H1 (cell line): ENCODE measurements at regions not wholly inside any gene's neighbourhood (a gene's known extent, or its start where the extent isn't known, plus 50 kb on each side); places are given as distances from the start of the nearest gene placed in this dataset.

Source experiments
- CTCF ChIA-PET: fragments of 300-600 bp; sonication (Branson Sonifier 250); formaldehyde crosslinking; loops from one replicate; lab custom pipeline; 2021; ENCODE audit not compliant: partially characterized antibody; lab: Charles Lee
- POLR2A ChIA-PET: fragments of 300-600 bp; sonication (Branson Sonifier 250); formaldehyde crosslinking; loops from one replicate; lab custom pipeline; 2021; ENCODE audit warnings: inconsistent platforms; ENCODE audit not compliant: partially characterized antibody; lab: Charles Lee
- DNase-seq, 2 experiments: peaks; one replicate each; pipeline versions ENCODE4 v3.0.0 to v3.0.0-alpha.2; 2010 to 2022; ENCODE audit warnings: low spot score in 2 of 2, low read depth in 1 of 2, mixed read lengths in 1 of 2
- FAIRE-seq: peaks from 2 replicates; lab custom pipeline; 2011; peaks lifted over from hg19 to GRCh38; lab: Jason Lieb, UNC
- H2AFZ ChIP-seq: 2 replicates; pipeline ENCODE4 v1.8.1; 2012; ENCODE audit warnings: low read length, inconsistent platforms
- H2AK5ac ChIP-seq: 2 replicates; pipeline ENCODE4 v1.6.1; 2013; ENCODE audit warnings: low read depth, low read length
- H2BK120ac ChIP-seq: replicated peaks from 2 replicates; pipeline ENCODE3; 2013; ENCODE audit warnings: low read depth, low read length, inconsistent platforms
- H2BK12ac ChIP-seq: 2 replicates; pipeline ENCODE4 v1.6.1; 2013; ENCODE audit warnings: low read depth, low read length
- H2BK15ac ChIP-seq: 2 replicates; pipeline ENCODE4 v1.6.1; 2013; ENCODE audit warnings: low read length
- H2BK20ac ChIP-seq: 2 replicates; pipeline ENCODE4 v1.6.1; 2013; ENCODE audit warnings: low read length
- H2BK5ac ChIP-seq: 2 replicates; pipeline ENCODE4 v1.6.1; 2013; ENCODE audit warnings: low read depth, low read length
- H3K14ac ChIP-seq: 2 replicates; pipeline ENCODE4 v1.6.1; 2013; ENCODE audit warnings: inconsistent platforms; ENCODE audit not compliant: insufficient read length
- H3K18ac ChIP-seq: 2 replicates; pipeline ENCODE4 v1.6.1; 2013; ENCODE audit warnings: low read length; ENCODE audit errors: extremely low read depth
- H3K23ac ChIP-seq: 2 replicates; pipeline ENCODE4 v1.6.1; 2013; ENCODE audit warnings: inconsistent platforms; ENCODE audit not compliant: insufficient read length
- H3K23me2 ChIP-seq: 2 replicates; pipeline ENCODE4 v1.6.1; 2013; ENCODE audit warnings: low read depth, low read length
- H3K27ac ChIP-seq: 2 replicates; pipeline ENCODE4 v1.6.1; 2011; ENCODE audit warnings: low read depth, low read length, inconsistent platforms
- H3K27me3 ChIP-seq, 4 experiments: replicated peaks in 1 of 4; 1 replicate in 1 of 4; 2 replicates in 3 of 4; pipeline versions ENCODE4 v1.6.1 to v1.8.1; 2011 to 2013; ENCODE audit warnings: low read length in 3 of 4, mild to moderate bottlenecking in 3 of 4, inconsistent platforms in 2 of 4, mixed read lengths in 2 of 4, moderate library complexity in 1 of 4; ENCODE audit not compliant: control insufficient read depth in 3 of 4, insufficient read depth in 3 of 4; ENCODE audit errors: extremely low read depth in 1 of 4
- H3K36me3 ChIP-seq, 4 experiments: 2 replicates each; pipeline versions ENCODE4 v1.6.1 to v1.8.1; 2011 to 2013; ENCODE audit warnings: mild to moderate bottlenecking in 4 of 4, low read length in 3 of 4, moderate library complexity in 2 of 4, control low read depth in 1 of 4, inconsistent platforms in 1 of 4; ENCODE audit not compliant: insufficient read depth in 4 of 4, control insufficient read depth in 2 of 4
- H3K4ac ChIP-seq: replicated peaks from 2 replicates; pipeline ENCODE3; 2013; ENCODE audit warnings: low read length, low read depth, mixed read lengths, inconsistent platforms; ENCODE audit not compliant: insufficient read length
- H3K4me1 ChIP-seq, 4 experiments: replicated peaks in 1 of 4; 1 replicate in 1 of 4; 2 replicates in 3 of 4; pipeline versions ENCODE4 v1.6.1 to v1.8.1; 2011 to 2013; ENCODE audit warnings: low read length in 3 of 4, inconsistent platforms in 2 of 4, mixed read lengths in 1 of 4; ENCODE audit not compliant: insufficient read depth in 4 of 4, control insufficient read depth in 3 of 4
- H3K4me2 ChIP-seq, 2 experiments: 2 replicates each; pipeline versions ENCODE4 v1.6.1 to v1.8.1; 2011 to 2013; ENCODE audit warnings: low read depth in 2 of 2, low read length in 2 of 2, control low read depth in 1 of 2, inconsistent platforms in 1 of 2, mild to moderate bottlenecking in 1 of 2; ENCODE audit not compliant: insufficient read depth in 1 of 2
- H3K4me3 ChIP-seq, 4 experiments: fragments of 200-600, 300-600 bp in 1 of 4; sonication (generic), shearing (Covaris generic), sonication (Bioruptor Twin) in 1 of 4; 2 replicates each; pipeline versions ENCODE4 v1.5.1 to v1.8.1; 2011 to 2016; ENCODE audit warnings: low read length in 4 of 4, low read depth in 3 of 4, control low read depth in 2 of 4, inconsistent platforms in 2 of 4, mild to moderate bottlenecking in 2 of 4, mixed read lengths in 1 of 4, moderate library complexity in 1 of 4; ENCODE audit not compliant: insufficient read depth in 2 of 4; ENCODE audit errors: extremely low read depth in 1 of 4
- H3K56ac ChIP-seq: replicated peaks from 2 replicates; pipeline ENCODE3; 2013; ENCODE audit warnings: low read depth, mild to moderate bottlenecking, mixed read lengths, low read length, inconsistent platforms; ENCODE audit not compliant: insufficient read length
- H3K79me1 ChIP-seq: 2 replicates; pipeline ENCODE4 v1.6.1; 2013; ENCODE audit warnings: low read depth, low read length, control low read depth
- H3K79me2 ChIP-seq, 2 experiments: 2 replicates each; pipeline versions ENCODE4 v1.6.1 to v1.8.1; 2012 to 2013; ENCODE audit warnings: low read length in 2 of 2, mild to moderate bottlenecking in 2 of 2, inconsistent platforms in 1 of 2; ENCODE audit not compliant: insufficient read depth in 2 of 2, control insufficient read depth in 1 of 2
- H3K9ac ChIP-seq, 4 experiments: replicated peaks in 1 of 4; 1 replicate in 1 of 4; 2 replicates in 3 of 4; pipeline versions ENCODE4 v1.6.1 to v1.8.1; 2011 to 2013; ENCODE audit warnings: low read depth in 3 of 4, low read length in 3 of 4, control low read depth in 2 of 4, mild to moderate bottlenecking in 2 of 4, moderate library complexity in 2 of 4, inconsistent platforms in 1 of 4; ENCODE audit errors: extremely low read depth in 1 of 4
- H3K9me3 ChIP-seq, 2 experiments: 2 replicates each; pipeline versions ENCODE4 v1.6.1 to v1.8.1; 2012 to 2013; ENCODE audit warnings: mild to moderate bottlenecking in 2 of 2, moderate library complexity in 2 of 2, control low read depth in 1 of 2, inconsistent platforms in 1 of 2, low read depth in 1 of 2, low read length in 1 of 2, mixed read lengths in 1 of 2; ENCODE audit not compliant: insufficient read depth in 2 of 2
- H4K20me1 ChIP-seq, 2 experiments: replicated peaks in 1 of 2; 2 replicates each; pipeline versions ENCODE3 to v1.8.1; 2011 to 2013; ENCODE audit warnings: inconsistent platforms in 2 of 2, low read length in 2 of 2, mild to moderate bottlenecking in 1 of 2; ENCODE audit not compliant: insufficient read depth in 2 of 2, control insufficient read depth in 1 of 2
- H4K5ac ChIP-seq: 2 replicates; pipeline ENCODE4 v1.6.1; 2013; ENCODE audit warnings: low read length, low read depth, mixed read lengths, inconsistent platforms; ENCODE audit not compliant: insufficient read length
- H4K8ac ChIP-seq: 2 replicates; pipeline ENCODE4 v1.8.0; 2013; ENCODE audit warnings: mild to moderate bottlenecking, moderate library complexity, low read length, inconsistent platforms; ENCODE audit not compliant: insufficient read depth; ENCODE audit errors: extremely low read depth
- H4K91ac ChIP-seq: replicated peaks from 2 replicates; pipeline ENCODE3; 2013; ENCODE audit warnings: low read length, mixed read lengths, inconsistent platforms; ENCODE audit not compliant: insufficient read length
- ASH2L ChIP-seq: fragments of 200-600, 300-600 bp; sonication (generic); IDR thresholded peaks from one replicate; pipeline ENCODE4 v1.7.1; 2017; ENCODE audit warnings: low read length
- KDM4A ChIP-seq: IDR thresholded peaks from one replicate; pipeline ENCODE4 v1.7.1; 2012; ENCODE audit warnings: low read depth, mild to moderate bottlenecking, moderate library complexity, low read length, inconsistent platforms; ENCODE audit not compliant: severe bottlenecking
- RXRA ChIP-seq: IDR thresholded peaks from 2 replicates; pipeline ENCODE4 v1.6.1; 2011; ENCODE audit warnings: low read depth, mild to moderate bottlenecking, low read length, moderate library complexity; ENCODE audit not compliant: insufficient read depth
- SIN3A ChIP-seq, 2 experiments: IDR thresholded peaks in 1 of 2; conservative IDR thresholded peaks in 1 of 2; 2 replicates each; pipeline ENCODE4 v1.6.1; 2011 to 2012; ENCODE audit warnings: low read length in 2 of 2, improper control_type of control experiment in 1 of 2, low read depth in 1 of 2, mild to moderate bottlenecking in 1 of 2
- SP1 ChIP-seq: IDR thresholded peaks from 2 replicates; pipeline ENCODE4 v1.6.1; 2011; ENCODE audit warnings: low read depth, low read length
- WGBS, 2 experiments: shearing (Covaris generic) in 1 of 2; methylation state at CpG; one replicate each; pipeline versions ENCODE4 v1.1.6 to v1.1.7; 2013 to 2015; ENCODE audit warnings: low lambda C conversion rate in 2 of 2, mixed read lengths in 2 of 2, inconsistent platforms in 1 of 2, low coverage in 1 of 2, missing lambda C conversion rate in 1 of 2; ENCODE audit not compliant: insufficient replicate concordance in 2 of 2, insufficient coverage in 1 of 2, insufficient read length in 1 of 2; ENCODE audit errors: extremely low coverage in 1 of 2, missing lambda C conversion rate in 1 of 2; 5-methylcytosine and 5-hydroxymethylcytosine counted together

DNA sequence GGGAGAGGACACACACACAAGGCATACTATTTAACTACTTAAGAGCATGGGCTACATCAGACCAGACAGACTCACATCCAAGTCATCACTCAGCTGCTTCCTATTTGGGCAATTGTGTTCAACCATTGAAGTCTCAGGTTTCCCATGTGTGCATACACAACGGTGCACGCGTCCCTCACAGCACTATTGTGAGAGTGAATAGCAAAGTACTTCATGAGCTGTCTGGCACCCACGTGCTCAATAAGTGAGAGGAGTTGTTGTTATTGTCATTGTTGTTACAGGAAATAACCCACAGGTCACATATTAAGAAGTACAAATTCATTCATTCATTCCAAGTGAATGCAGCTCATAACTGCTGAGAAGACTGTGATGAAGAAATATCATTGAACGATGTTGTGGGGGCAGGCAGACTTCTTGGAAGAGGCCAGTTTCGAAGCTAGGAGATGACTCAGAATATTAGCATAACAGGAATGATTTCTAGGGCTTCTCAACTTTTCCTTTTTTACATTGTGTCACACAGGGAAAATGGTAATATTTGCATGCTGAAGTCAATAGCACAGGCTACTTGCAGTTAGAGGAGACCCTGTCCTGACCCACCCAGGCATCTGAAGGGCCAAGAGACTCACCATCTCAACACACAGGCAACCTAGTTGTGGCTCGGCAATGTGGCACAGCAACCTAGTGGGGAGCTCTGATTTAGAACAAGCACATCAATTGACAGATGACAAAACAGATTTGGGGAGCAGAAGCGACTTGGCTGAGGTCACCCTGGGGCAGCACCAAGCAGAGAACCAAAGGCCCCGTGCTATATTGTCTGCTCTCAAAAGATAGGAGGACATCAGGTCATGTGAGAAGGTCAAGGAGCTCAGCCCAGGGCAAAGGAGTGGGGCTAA lies 606.0 kb downstream of the BUD13 start:
- no peak overlapping the region for H2BK120ac ChIP-seq
- H3K56ac ChIP-seq, result no peak overlapping the region
- no peaks in the 10 kb centered on the region for H3K36me3 ChIP-seq
- H3K23me2 ChIP-seq, result no peaks in the 10 kb centered on the region
- ChIA-PET POLR2A (no interaction called here), CTCF (interaction anchor here (0.6 to 2.6 kb wide), 10 partner anchors 10 to 179 kb away, joined by 3 to 15 read pairs (median 4); no protein-coding TSS in a partner anchor)
- H4K20me1 ChIP-seq, result peaks cover 0 to 4% of the 10 kb centered on the region in 2 experiments
- no peaks in the 10 kb centered on the region for H3K9me3 ChIP-seq
- no peak for FAIRE-seq
- H3K4ac ChIP-seq, result no peak overlapping the region
- no peak overlapping the region for H4K5ac ChIP-seq
- no peak overlapping the region for H2BK20ac ChIP-seq
- H4K8ac ChIP-seq, result no peak overlapping the region
- no peak overlapping the region for H2BK12ac ChIP-seq
- peak in 1 of 2 experiments; percentile 23 for DNase-seq
- H2BK15ac ChIP-seq, result no peak overlapping the region
- H3K18ac ChIP-seq, result no peak overlapping the region
- H3K4me2 ChIP-seq, result no peak overlapping the region
- peaks cover 0 to 7% (median under 1%) of the 10 kb centered on the region in 4 experiments; a peak in 2 of 7 replicates for H3K4me1 ChIP-seq
- no peaks in the 10 kb centered on the region for H3K79me1 ChIP-seq
- no peak for TF ChIP-seq SIN3A (conservative IDR thresholded peaks at IDR 0.05 in 1 of 2, IDR thresholded peaks at IDR 0.05 in 1 of 2; ENCODE audit: low read depth in 1 of 2, low read length in 2 of 2)
- TF ChIP-seq RXRA, result no peak
- no peak for TF ChIP-seq SP1
- TF ChIP-seq KDM4A, result no peak
- TF ChIP-seq ASH2L, result no peak
- no peak overlapping the region for H4K91ac ChIP-seq
- H3K79me2 ChIP-seq, result no peaks in the 10 kb centered on the region
- no peak overlapping the region for H3K27ac ChIP-seq
- no peaks in the 10 kb centered on the region for H3K27me3 ChIP-seq
- H3K14ac ChIP-seq, result no peak overlapping the region
- no peak overlapping the region for H3K9ac ChIP-seq
- no peak overlapping the region for H3K23ac ChIP-seq
- no peak overlapping the region for H3K4me3 ChIP-seq
- 78% methylated on average over 9 of the region's 9 CpGs; no CpG with 5 or more reads in 1 of the 2 experiments for WGBS, 2 experiments
- H2AK5ac ChIP-seq, result no peak overlapping the region
- no peak overlapping the region for H2AFZ ChIP-seq
- no peak overlapping the region for H2BK5ac ChIP-seq
